Retinal pigment epithelial cell (primary cell): ENCODE measurements at regions not wholly inside any gene's neighbourhood (a gene's known extent, or its start where the extent isn't known, plus 50 kb on each side); places are given as distances from the start of the nearest gene placed in this dataset.
A peak's percentile ranks its signal among the peaks of the same experiment; 100 is the strongest.

Source experiments
- DNase-seq: peaks from one replicate; pipeline ENCODE4 v3.0.0-alpha.2; 2010; ENCODE audit warnings: low read depth
- H3K4me3 ChIP-seq: 2 replicates; pipeline ENCODE4 v1.5.1; 2011; ENCODE audit warnings: mild to moderate bottlenecking, low read length, control low read depth, moderate library complexity
- CTCF ChIP-seq: conservative IDR thresholded peaks from 2 replicates; pipeline ENCODE4 v1.5.1; 2011; ENCODE audit warnings: low read depth, low read length, control low read depth, inconsistent platforms

- no peak for TF ChIP-seq CTCF
- DNase-seq, result no peak
- no peak overlapping the region for H3K4me3 ChIP-seq
Measured at GRCh38 chr7:117990834-117991233, 117.6 kb upstream of the CTTNBP2 start.

- no peak for DNase-seq
- no peak for TF ChIP-seq CTCF
- no peak overlapping the region for H3K4me3 ChIP-seq
Measured at GRCh38 chr7:117992635-117993376, 119.6 kb upstream of the CTTNBP2 start.

GRCh38 chr7:117993377-117994003, 120.2 kb upstream of the CTTNBP2 start:
- no peak overlapping the region for H3K4me3 ChIP-seq
- peak; percentile 71 for TF ChIP-seq CTCF
- DNase-seq, result no peak

GRCh38 chr7:117995850-117996650, 122.8 kb upstream of the CTTNBP2 start:
- TF ChIP-seq CTCF, result no peak
- DNase-seq, result no peak
- no peak overlapping the region for H3K4me3 ChIP-seq

- H3K4me3 ChIP-seq, result no peak overlapping the region
- TF ChIP-seq CTCF, result no peak
- DNase-seq, result peak; percentile 41
Measured at GRCh38 chr7:117997862-117998825, 124.9 kb upstream of the CTTNBP2 start.

GRCh38 chr7:118000480-118001202, 127.4 kb upstream of the CTTNBP2 start:
- DNase-seq, result no peak
- no peak for TF ChIP-seq CTCF
- no peak overlapping the region for H3K4me3 ChIP-seq
